Trophoblast cell (in vitro differentiated cells and primary cell): ENCODE measurements at regions not wholly inside any gene's neighbourhood (a gene's known extent, or its start where the extent isn't known, plus 50 kb on each side); places are given as distances from the start of the nearest gene placed in this dataset.

Experiments
- DNase-seq, 2 donors: peaks; one replicate each; pipeline ENCODE4 v3.0.0-alpha.2; 2016
- H2AFZ ChIP-seq: 2 replicates; pipeline ENCODE4 v1.6.1; 2013; ENCODE audit warnings: low read length, moderate library complexity, mild to moderate bottlenecking; ENCODE audit not compliant: insufficient read depth, poor library complexity
- H2AK5ac ChIP-seq: 2 replicates; pipeline ENCODE4 v1.6.1; 2013; ENCODE audit warnings: mild to moderate bottlenecking, low read length
- H2BK120ac ChIP-seq: 2 replicates; pipeline ENCODE4 v1.6.1; 2013; ENCODE audit warnings: low read length, mild to moderate bottlenecking, moderate library complexity; ENCODE audit not compliant: insufficient read depth, poor library complexity
- H2BK12ac ChIP-seq: 2 replicates; pipeline ENCODE4 v1.6.1; 2013; ENCODE audit warnings: mild to moderate bottlenecking, low read length, moderate library complexity
- H2BK5ac ChIP-seq: 2 replicates; pipeline ENCODE4 v1.6.1; 2013; ENCODE audit warnings: low read length, low read depth, moderate library complexity, mild to moderate bottlenecking; ENCODE audit not compliant: poor library complexity
- H3K14ac ChIP-seq: 2 replicates; pipeline ENCODE4 v1.6.1; 2013; ENCODE audit warnings: mild to moderate bottlenecking, low read length
- H3K18ac ChIP-seq: 2 replicates; pipeline ENCODE4 v1.6.1; 2013; ENCODE audit warnings: mild to moderate bottlenecking, low read length
- H3K23ac ChIP-seq: 2 replicates; pipeline ENCODE4 v1.6.1; 2013; ENCODE audit warnings: low read length
- H3K27ac ChIP-seq: 2 replicates; pipeline ENCODE4 v1.5.1; 2013; ENCODE audit warnings: low read depth, mild to moderate bottlenecking, inconsistent platforms, low read length, moderate library complexity
- H3K27me3 ChIP-seq: 2 replicates; pipeline ENCODE4 v1.6.1; 2013; ENCODE audit warnings: inconsistent platforms, mild to moderate bottlenecking, low read length, moderate library complexity; ENCODE audit not compliant: insufficient read depth
- H3K36me3 ChIP-seq, 2 experiments: 1 replicate in 1 of 2; 2 replicates in 1 of 2; pipeline ENCODE4 v1.6.1; 2013; ENCODE audit warnings: low read length in 2 of 2, mild to moderate bottlenecking in 2 of 2, moderate library complexity in 1 of 2; ENCODE audit not compliant: insufficient read depth in 2 of 2, control insufficient read depth in 1 of 2
- H3K4ac ChIP-seq: 2 replicates; pipeline ENCODE4 v1.6.1; 2013; ENCODE audit warnings: low read depth, mild to moderate bottlenecking, low read length, moderate library complexity
- H3K4me1 ChIP-seq, 2 experiments: 1 replicate in 1 of 2; 2 replicates in 1 of 2; pipeline ENCODE4 v1.6.1; 2013; ENCODE audit warnings: low read length in 2 of 2, mild to moderate bottlenecking in 2 of 2, moderate library complexity in 1 of 2; ENCODE audit not compliant: insufficient read depth in 2 of 2, control insufficient read depth in 1 of 2
- H3K4me2 ChIP-seq: 2 replicates; pipeline ENCODE4 v1.6.1; 2013; ENCODE audit warnings: inconsistent platforms, mild to moderate bottlenecking, low read length, moderate library complexity
- H3K4me3 ChIP-seq: 2 replicates; pipeline ENCODE4 v1.5.1; 2013; ENCODE audit warnings: mild to moderate bottlenecking, low read depth, low read length, inconsistent platforms
- H3K79me1 ChIP-seq: one replicate; pipeline ENCODE4 v1.6.1; 2013; ENCODE audit warnings: low read length
- H3K79me2 ChIP-seq: 2 replicates; pipeline ENCODE4 v1.6.1; 2013; ENCODE audit warnings: low read length, mild to moderate bottlenecking; ENCODE audit not compliant: control insufficient read depth, insufficient read depth, poor library complexity
- H3K9ac ChIP-seq: 2 replicates; pipeline ENCODE4 v1.6.1; 2013; ENCODE audit warnings: mild to moderate bottlenecking, low read length
- H3K9me3 ChIP-seq: 2 replicates; pipeline ENCODE4 v1.6.1; 2013; ENCODE audit warnings: low read depth, mild to moderate bottlenecking, control low read depth, inconsistent platforms, low read length; ENCODE audit not compliant: insufficient read depth
- H4K12ac ChIP-seq: 2 replicates; pipeline ENCODE4 v1.6.1; 2013; ENCODE audit warnings: low read depth, mild to moderate bottlenecking, low read length, moderate library complexity
- H4K8ac ChIP-seq: 2 replicates; pipeline ENCODE4 v1.6.1; 2013; ENCODE audit warnings: low read depth, mild to moderate bottlenecking, low read length, moderate library complexity
- H4K91ac ChIP-seq: one replicate; pipeline ENCODE4 v1.6.1; 2013; ENCODE audit warnings: low read depth, mild to moderate bottlenecking, low read length, moderate library complexity
- WGBS: extraction: QIAGEN DNeasy Blood & Tissue Kit; methylation state at CpG from one replicate; pipeline ENCODE4 v1.1.7; 2013; ENCODE audit warnings: missing lambda C conversion rate; ENCODE audit not compliant: insufficient read length, insufficient coverage; ENCODE audit errors: extremely low coverage; 5-methylcytosine and 5-hydroxymethylcytosine counted together

DNA sequence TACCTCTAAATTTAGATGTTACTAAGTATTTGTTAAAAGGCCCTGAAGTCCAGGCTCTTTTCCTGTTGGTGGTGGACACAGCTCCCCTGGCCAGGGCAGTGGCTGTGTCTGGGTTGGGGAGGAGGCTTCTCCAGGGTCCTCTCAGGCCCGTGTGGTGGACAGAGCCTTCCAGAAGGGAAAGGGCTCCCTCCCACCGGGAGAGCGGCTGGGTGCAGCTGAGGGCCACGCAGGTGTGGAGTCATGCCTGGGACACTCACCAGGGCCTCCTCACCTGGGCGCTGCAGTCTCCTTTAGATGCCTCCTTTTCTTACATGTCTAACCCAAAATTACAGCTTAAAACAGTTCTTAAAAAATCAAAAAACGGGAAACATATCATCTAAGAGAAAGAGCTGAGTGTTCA lies 128.2 kb upstream of the TCERG1L start:
- H4K8ac ChIP-seq, result no peak overlapping the region

GRCh38 chr10:131440405-131441360 lies 129.2 kb upstream of the TCERG1L start:
- H4K91ac ChIP-seq, result no peak overlapping the region
- no peak overlapping the region for H4K8ac ChIP-seq
- no peak for DNase-seq
- no peak overlapping the region for H2BK120ac ChIP-seq
- no peak overlapping the region for H3K14ac ChIP-seq
- H3K9ac ChIP-seq, result no peak overlapping the region
- no peak overlapping the region for H3K4me3 ChIP-seq
- no peak overlapping the region for H3K27ac ChIP-seq
- H3K18ac ChIP-seq, result no peak overlapping the region
- H2AFZ ChIP-seq, result no peak overlapping the region
- no CpG with 5 or more reads among the region's 33 CpGs for WGBS
- no peaks in the 10 kb centered on the region for H3K79me1 ChIP-seq
- no peaks in the 10 kb centered on the region for H3K27me3 ChIP-seq
- no peaks in the 10 kb centered on the region for H3K79me2 ChIP-seq
- H3K4me2 ChIP-seq, result no peak overlapping the region
- H3K4ac ChIP-seq, result no peak overlapping the region
- no peak overlapping the region for H3K23ac ChIP-seq
- H2BK5ac ChIP-seq, result no peak overlapping the region
- no peaks in the 10 kb centered on the region for H3K4me1 ChIP-seq
- no peak overlapping the region for H2BK12ac ChIP-seq
- H3K9me3 ChIP-seq, result no peaks in the 10 kb centered on the region
- H4K12ac ChIP-seq, result no peak overlapping the region
- no peak overlapping the region for H2AK5ac ChIP-seq
- H3K36me3 ChIP-seq, result no peaks in the 10 kb centered on the region

More for the DNA sequence above, 128.2 kb upstream of the TCERG1L start:
- Histone ChIP-seq H3K27me3 (no peaks in the 10 kb centered on the region), H3K9me3 (no peaks in the 10 kb centered on the region), H2AFZ (no peak overlapping the region), H3K27ac (no peak overlapping the region), H2AK5ac (no peak overlapping the region), H4K91ac (no peak overlapping the region), H3K36me3 (no peaks in the 10 kb centered on the region), H3K4me3 (no peak overlapping the region), H3K4me2 (no peak overlapping the region), H3K14ac (no peak overlapping the region), H3K4me1 (no peaks in the 10 kb centered on the region), H3K23ac (no peak overlapping the region), H2BK5ac (no peak overlapping the region), H3K18ac (no peak overlapping the region), H3K79me2 (no peaks in the 10 kb centered on the region), H3K4ac (no peak overlapping the region), H3K79me1 (no peaks in the 10 kb centered on the region), H2BK12ac (no peak overlapping the region), H3K9ac (no peak overlapping the region), H4K12ac (no peak overlapping the region), H2BK120ac (no peak overlapping the region)
- no peak for DNase-seq
- WGBS, result no CpG with 5 or more reads among the region's 6 CpGs

DNA sequence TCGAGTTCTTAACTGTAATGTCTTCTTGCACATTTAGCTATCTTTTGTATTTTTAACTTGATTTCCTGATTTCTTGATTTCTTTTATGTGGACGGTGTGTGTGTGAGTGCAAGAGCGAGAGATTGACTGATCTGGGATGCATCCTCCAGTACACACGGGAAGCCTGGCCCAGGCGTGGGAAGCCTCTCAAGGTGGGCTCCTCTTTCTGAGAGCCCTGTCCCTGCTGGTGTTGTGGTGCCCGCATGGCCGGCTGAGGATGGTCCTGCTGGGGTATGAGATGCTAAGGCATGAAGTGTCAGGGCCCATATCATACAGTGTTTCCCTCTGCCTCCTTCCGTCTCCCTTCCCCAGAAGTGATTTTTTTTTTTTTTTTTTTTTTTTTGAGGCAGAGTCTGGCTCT lies 130.8 kb upstream of the TCERG1L start:
- Histone ChIP-seq H3K4ac (no peak overlapping the region), H3K9me3 (no peaks in the 10 kb centered on the region), H2BK5ac (no peak overlapping the region), H3K9ac (no peak overlapping the region), H2BK12ac (no peak overlapping the region), H3K36me3 (no peaks in the 10 kb centered on the region), H4K91ac (no peak overlapping the region), H4K8ac (no peak overlapping the region), H3K14ac (no peak overlapping the region), H3K27me3 (no peaks in the 10 kb centered on the region), H3K4me1 (no peaks in the 10 kb centered on the region), H3K4me3 (no peak overlapping the region), H3K27ac (no peak overlapping the region), H3K79me2 (no peaks in the 10 kb centered on the region), H3K18ac (no peak overlapping the region), H2BK120ac (no peak overlapping the region), H2AK5ac (no peak overlapping the region), H4K12ac (no peak overlapping the region), H3K4me2 (no peak overlapping the region), H3K23ac (no peak overlapping the region), H3K79me1 (no peaks in the 10 kb centered on the region), H2AFZ (no peak overlapping the region)
- no peak for DNase-seq
- WGBS, result no CpG with 5 or more reads among the region's 8 CpGs

DNA sequence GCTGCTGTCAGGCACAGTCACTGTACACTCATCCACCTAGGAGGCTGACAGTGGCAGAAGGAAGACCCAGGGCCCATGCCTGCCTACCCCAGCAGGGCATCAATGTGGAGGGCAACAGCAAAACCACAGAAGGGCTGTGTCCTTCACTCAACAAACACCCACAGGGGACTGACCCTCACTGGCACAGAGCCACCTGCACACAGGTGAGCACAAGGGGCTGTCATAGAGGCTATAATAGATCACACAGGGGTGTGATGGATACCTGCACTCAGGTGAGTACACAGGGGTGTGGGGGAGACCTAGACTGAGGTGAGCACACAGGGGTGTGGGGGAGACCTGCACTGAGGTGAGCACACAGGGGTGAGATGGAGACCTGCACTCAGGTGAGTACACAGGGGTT lies 132.8 kb upstream of the TCERG1L start:
- Histone ChIP-seq H4K91ac (no peak overlapping the region), H3K9ac (no peak overlapping the region), H2AFZ (no peak overlapping the region), H3K4me3 (no peak overlapping the region), H4K12ac (no peak overlapping the region), H3K4ac (no peak overlapping the region), H3K4me1 (no peaks in the 10 kb centered on the region), H3K14ac (no peak overlapping the region), H3K79me1 (no peaks in the 10 kb centered on the region), H3K79me2 (no peaks in the 10 kb centered on the region), H3K27me3 (no peaks in the 10 kb centered on the region), H2BK12ac (no peak overlapping the region), H2BK5ac (no peak overlapping the region), H4K8ac (no peak overlapping the region), H2BK120ac (no peak overlapping the region), H3K18ac (no peak overlapping the region), H3K4me2 (no peak overlapping the region), H3K9me3 (no peaks in the 10 kb centered on the region), H3K27ac (no peak overlapping the region), H3K23ac (no peak overlapping the region), H3K36me3 (no peaks in the 10 kb centered on the region), H2AK5ac (no peak overlapping the region)
- no peak for DNase-seq
